ENCODE measurements at regions not wholly inside any gene's neighbourhood (a gene's known extent, or its start where the extent isn't known, plus 50 kb on each side); places are given as distances from the start of the nearest gene placed in this dataset.

DNA sequence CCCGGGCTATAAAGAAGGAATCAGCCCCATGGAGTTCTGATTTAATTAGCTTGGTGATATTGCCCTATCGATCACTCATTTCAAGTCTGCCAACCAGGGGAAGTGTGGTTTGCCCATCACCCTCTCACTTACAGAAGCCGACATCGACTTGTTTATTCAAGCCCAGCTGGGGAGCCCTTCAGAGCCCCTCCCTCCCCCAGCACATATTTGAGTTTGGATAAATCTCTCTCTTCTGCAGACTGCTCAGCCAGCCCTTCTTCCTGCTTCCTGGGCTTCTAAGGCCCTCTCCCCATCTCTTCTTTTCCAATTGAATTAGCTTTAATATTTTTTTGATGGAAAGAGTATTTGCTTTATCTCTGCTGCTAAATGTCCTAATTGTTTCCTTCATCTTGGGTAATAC is 299.0 kb downstream of the MIAT start:
- H3K27ac ChIP-seq (ENCODE audit: control insufficient read depth, insufficient read depth, low read length) = no peak overlapping the region
- H3K79me2 ChIP-seq (ENCODE audit: control insufficient read depth, insufficient read depth, low read length) = no peaks in the 10 kb centered on the region
- H3K9me1 ChIP-seq (ENCODE audit: control insufficient read depth, extremely low read depth, insufficient read depth, low read length) = no peaks in the 10 kb centered on the region
- no peak overlapping the region for H3K4me2 ChIP-seq (ENCODE audit: control insufficient read depth, extremely low read depth, insufficient read depth, low read depth, low read length)
- no peaks in the 10 kb centered on the region for H4K20me1 ChIP-seq (ENCODE audit: control insufficient read depth, extremely low read depth, insufficient read depth, low read length)
- H3K4me3 ChIP-seq (ENCODE audit: control insufficient read depth in 2 of 3, extremely low read depth in 1 of 3, insufficient read depth in 2 of 3, low read depth in 1 of 3, low read length in 3 of 3) = no peak overlapping the region
- FAIRE-seq (no peak), DNase-seq (ENCODE audit: low read depth, low spot score) (no peak)
- no peaks in the 10 kb centered on the region for H3K9me3 ChIP-seq (ENCODE audit: control insufficient read depth, low read depth, low read length)
- H2AFZ ChIP-seq (ENCODE audit: control insufficient read depth, low read length) = no peak overlapping the region
- H3K27me3 ChIP-seq (ENCODE audit: control insufficient read depth, extremely low read depth, insufficient read depth, low read length) = peaks cover 15% of the 10 kb centered on the region
- dilution Hi-C loops (cut with MboI; ENCODE audit: extremely low pct_ligation_motif_present, low sequenced_read_pairs) = no loop called here
- TF ChIP-seq, protein P1, sequence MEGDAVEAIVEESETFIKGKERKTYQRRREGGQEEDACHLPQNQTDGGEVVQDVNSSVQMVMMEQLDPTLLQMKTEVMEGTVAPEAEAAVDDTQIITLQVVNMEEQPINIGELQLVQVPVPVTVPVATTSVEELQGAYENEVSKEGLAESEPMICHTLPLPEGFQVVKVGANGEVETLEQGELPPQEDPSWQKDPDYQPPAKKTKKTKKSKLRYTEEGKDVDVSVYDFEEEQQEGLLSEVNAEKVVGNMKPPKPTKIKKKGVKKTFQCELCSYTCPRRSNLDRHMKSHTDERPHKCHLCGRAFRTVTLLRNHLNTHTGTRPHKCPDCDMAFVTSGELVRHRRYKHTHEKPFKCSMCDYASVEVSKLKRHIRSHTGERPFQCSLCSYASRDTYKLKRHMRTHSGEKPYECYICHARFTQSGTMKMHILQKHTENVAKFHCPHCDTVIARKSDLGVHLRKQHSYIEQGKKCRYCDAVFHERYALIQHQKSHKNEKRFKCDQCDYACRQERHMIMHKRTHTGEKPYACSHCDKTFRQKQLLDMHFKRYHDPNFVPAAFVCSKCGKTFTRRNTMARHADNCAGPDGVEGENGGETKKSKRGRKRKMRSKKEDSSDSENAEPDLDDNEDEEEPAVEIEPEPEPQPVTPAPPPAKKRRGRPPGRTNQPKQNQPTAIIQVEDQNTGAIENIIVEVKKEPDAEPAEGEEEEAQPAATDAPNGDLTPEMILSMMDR (optimal IDR thresholded peaks at IDR 0.05 in 1 of 3, IDR thresholded peaks at IDR 0.05 in 1 of 3, conservative IDR thresholded peaks at IDR 0.05 in 1 of 3; ENCODE audit: extremely low read depth in 1 of 3, insufficient read depth in 2 of 3, low read length in 3 of 3) = no peak
- TF ChIP-seq EZH2 (IDR thresholded peaks at IDR 0.05; ENCODE audit: low read length) = no peak
- no peak overlapping the region for H3K9ac ChIP-seq (ENCODE audit: control insufficient read depth, extremely low read depth, insufficient read depth, low read length)
- H3K36me3 ChIP-seq (ENCODE audit: control insufficient read depth in 2 of 2, extremely low read depth in 1 of 2, insufficient read depth in 2 of 2, low read length in 2 of 2) = no peaks in the 10 kb centered on the region
- no peaks in the 10 kb centered on the region for H3K4me1 ChIP-seq (ENCODE audit: control insufficient read depth, extremely low read depth, insufficient read depth, low read length)

DNA sequence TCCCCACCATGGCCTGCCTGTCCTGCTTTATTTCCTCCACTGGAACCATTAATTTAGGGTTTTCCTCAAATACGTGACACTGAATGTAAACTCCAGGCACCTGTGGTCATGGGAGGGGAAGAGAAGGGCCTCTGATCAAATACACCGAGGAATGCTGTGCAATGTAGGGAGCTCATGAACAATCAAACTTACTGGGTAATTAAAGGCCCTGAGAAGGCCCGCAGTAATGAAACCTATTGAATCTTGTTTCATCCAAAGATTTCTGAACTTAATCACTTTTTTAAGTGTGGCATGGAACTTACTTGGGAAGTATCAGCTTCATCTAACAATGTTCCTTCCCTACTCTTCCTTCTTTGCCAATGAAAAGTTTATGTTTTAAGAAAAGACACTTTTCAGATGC is 299.8 kb downstream of the MIAT start:
- Histone ChIP-seq H3K27ac (ENCODE audit: control insufficient read depth, insufficient read depth, low read length) (no peak overlapping the region), H3K36me3 (ENCODE audit: control insufficient read depth in 2 of 2, extremely low read depth in 1 of 2, insufficient read depth in 2 of 2, low read length in 2 of 2) (no peaks in the 10 kb centered on the region), H2AFZ (ENCODE audit: control insufficient read depth, low read length) (no peak overlapping the region), H3K79me2 (ENCODE audit: control insufficient read depth, insufficient read depth, low read length) (no peaks in the 10 kb centered on the region), H4K20me1 (ENCODE audit: control insufficient read depth, extremely low read depth, insufficient read depth, low read length) (no peaks in the 10 kb centered on the region), H3K4me3 (ENCODE audit: control insufficient read depth in 2 of 3, extremely low read depth in 1 of 3, insufficient read depth in 2 of 3, low read depth in 1 of 3, low read length in 3 of 3) (no peak overlapping the region), H3K9me1 (ENCODE audit: control insufficient read depth, extremely low read depth, insufficient read depth, low read length) (no peaks in the 10 kb centered on the region), H3K9ac (ENCODE audit: control insufficient read depth, extremely low read depth, insufficient read depth, low read length) (no peak overlapping the region), H3K9me3 (ENCODE audit: control insufficient read depth, low read depth, low read length) (no peaks in the 10 kb centered on the region), H3K4me2 (ENCODE audit: control insufficient read depth, extremely low read depth, insufficient read depth, low read depth, low read length) (no peak overlapping the region), H3K27me3 (ENCODE audit: control insufficient read depth, extremely low read depth, insufficient read depth, low read length) (peaks cover 15% of the 10 kb centered on the region), H3K4me1 (ENCODE audit: control insufficient read depth, extremely low read depth, insufficient read depth, low read length) (no peaks in the 10 kb centered on the region)
- no peak for DNase-seq (ENCODE audit: low read depth, low spot score)
- dilution Hi-C loops (cut with MboI; ENCODE audit: extremely low pct_ligation_motif_present, low sequenced_read_pairs) = no loop called here
- FAIRE-seq = no peak
- TF ChIP-seq EZH2 (IDR thresholded peaks at IDR 0.05; ENCODE audit: low read length) = no peak
- TF ChIP-seq, protein P1 (optimal IDR thresholded peaks at IDR 0.05 in 1 of 3, IDR thresholded peaks at IDR 0.05 in 1 of 3, conservative IDR thresholded peaks at IDR 0.05 in 1 of 3; ENCODE audit: extremely low read depth in 1 of 3, insufficient read depth in 2 of 3, low read length in 3 of 3) = no peak

Data from keratinocyte (primary cell).